Stimulated activated effector memory CD8-positive, alpha-beta T cell treated with anti-CD3 and anti-CD28 coated beads, Interleukin-12 subunit alpha, Interleukin-12 subunit beta, amount 100 ng/mL, for 72 hours (primary cell): ENCODE measurements at regions not wholly inside any gene's neighbourhood (a gene's known extent, or its start where the extent isn't known, plus 50 kb on each side); places are given as distances from the start of the nearest gene placed in this dataset.

Experiments
- ATAC-seq: fragments of 150-1000 bp; cut with Tn5 transposase; 2 replicates; pipeline ENCODE4 v1.10.0; 2021
- DNase-seq, 2 donors: peaks; one replicate each; pipeline ENCODE4 v3.0.0; 2021 to 2022; ENCODE audit warnings: low spot score in 2 of 2
- H3K27ac Mint-ChIP-seq: one replicate; pipeline ENCODE4 v1.8.0; 2022; ENCODE audit warnings: mild to moderate bottlenecking, mixed read lengths
- H3K36me3 Mint-ChIP-seq: one replicate; pipeline ENCODE4 v1.8.0; 2022; ENCODE audit warnings: mild to moderate bottlenecking, mixed read lengths
- H3K4me1 Mint-ChIP-seq: one replicate; pipeline ENCODE4 v1.8.0; 2022; ENCODE audit warnings: mixed read lengths
- H3K4me3 Mint-ChIP-seq: one replicate; pipeline ENCODE4 v1.8.0; 2022; ENCODE audit warnings: mild to moderate bottlenecking, mixed read lengths
- H3K9me3 Mint-ChIP-seq: one replicate; pipeline ENCODE4 v1.8.0; 2022; ENCODE audit warnings: mixed read lengths

DNA sequence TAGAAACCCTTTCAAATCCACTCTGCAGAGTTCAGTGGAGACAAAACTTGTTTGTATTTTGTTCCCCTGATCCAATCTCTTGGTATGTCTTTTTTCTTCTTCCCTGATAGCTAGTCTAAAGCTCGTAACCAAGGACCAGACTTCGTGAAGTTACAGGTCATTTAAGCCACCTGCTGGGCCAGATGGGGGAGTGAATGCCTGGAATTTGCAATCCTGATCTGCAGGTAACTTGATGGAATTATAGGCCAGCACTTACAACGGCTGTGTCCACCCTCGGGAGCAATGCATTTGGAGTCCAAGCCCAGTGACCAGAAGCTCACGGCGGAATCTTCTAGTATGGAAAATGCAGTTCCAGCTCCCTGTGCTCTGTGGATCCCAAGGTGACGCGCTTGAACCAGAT is 566.9 kb downstream of the TCERG1L start:
- H3K4me3 Mint-ChIP-seq, result no peak overlapping the region
- no peak overlapping the region for H3K27ac Mint-ChIP-seq
- H3K9me3 Mint-ChIP-seq, result peaks cover 3% of the 10 kb centered on the region
- no peaks in the 10 kb centered on the region for H3K4me1 Mint-ChIP-seq
- no peaks in the 10 kb centered on the region for H3K36me3 Mint-ChIP-seq
- DNase-seq (no peak), ATAC-seq (no peak)

DNA sequence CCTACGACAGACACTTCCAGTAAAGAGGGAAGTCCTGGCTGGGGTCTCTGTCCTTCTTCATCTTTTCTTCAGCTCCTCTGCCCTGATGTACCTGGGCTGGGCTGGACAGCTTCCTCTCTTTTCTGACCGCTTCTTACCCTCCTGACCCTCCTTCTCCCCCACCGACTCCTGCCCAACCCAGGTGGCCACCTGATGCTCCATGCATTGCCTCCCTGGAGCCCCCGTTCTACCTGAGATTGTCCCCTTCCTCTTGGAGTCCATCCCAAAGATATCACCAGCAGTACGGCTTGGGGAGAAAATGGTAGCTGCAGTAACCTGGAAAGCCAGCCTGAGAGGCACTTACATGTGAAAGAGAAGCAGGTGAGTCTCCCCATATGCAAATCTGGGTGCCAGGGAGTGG is 566.3 kb downstream of the TCERG1L start:
- no peak overlapping the region for H3K27ac Mint-ChIP-seq
- H3K4me1 Mint-ChIP-seq, result no peaks in the 10 kb centered on the region
- H3K4me3 Mint-ChIP-seq, result no peak overlapping the region
- no peaks in the 10 kb centered on the region for H3K9me3 Mint-ChIP-seq
- H3K36me3 Mint-ChIP-seq, result no peaks in the 10 kb centered on the region
- ATAC-seq, result no peak
- no peak for DNase-seq

DNA sequence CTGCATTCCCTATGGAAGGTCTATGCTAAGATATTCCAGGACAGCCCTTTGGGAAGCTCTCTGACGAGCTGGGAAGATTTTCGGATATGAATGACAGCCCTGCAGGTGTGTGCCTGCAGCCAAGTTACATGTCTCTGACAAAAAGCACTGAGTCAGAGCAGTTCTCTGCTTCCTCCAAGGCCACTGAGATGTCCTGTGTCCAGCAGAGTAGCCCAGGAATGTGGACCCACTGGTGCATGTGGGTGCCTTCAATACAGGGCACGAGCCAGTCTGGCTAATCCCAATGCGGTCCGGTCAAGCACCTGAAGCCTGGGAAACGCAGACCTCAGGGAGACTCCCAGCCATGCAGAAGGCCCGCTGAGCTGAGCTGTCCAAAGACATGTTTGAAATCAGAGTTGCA is 565.7 kb downstream of the TCERG1L start:
- ATAC-seq, result no peak
- Mint-ChIP-seq H3K9me3 (no peaks in the 10 kb centered on the region), H3K4me1 (no peaks in the 10 kb centered on the region), H3K27ac (no peak overlapping the region), H3K4me3 (no peak overlapping the region), H3K36me3 (no peaks in the 10 kb centered on the region)
- DNase-seq, result no peak

DNA sequence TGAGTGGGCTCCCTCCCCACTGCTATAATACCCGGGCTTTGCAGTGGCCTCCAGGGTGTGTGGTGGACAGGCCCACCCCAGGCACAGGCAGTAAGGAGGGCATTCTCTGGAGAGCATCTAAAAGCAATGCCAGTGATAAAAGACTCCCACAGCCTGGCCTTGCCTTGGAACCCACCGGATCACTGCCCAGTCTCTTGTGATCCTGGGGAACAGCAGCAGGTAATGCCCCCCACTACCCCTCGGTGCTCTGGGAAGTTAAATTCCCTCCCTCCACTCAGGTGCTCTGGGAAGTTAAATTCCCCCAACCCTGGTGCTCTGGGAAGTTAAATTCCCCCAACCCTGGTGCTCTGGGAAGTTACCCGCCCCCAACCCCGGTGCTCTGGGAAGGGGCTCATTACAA is 565.2 kb downstream of the TCERG1L start:
- Mint-ChIP-seq H3K4me1 (no peaks in the 10 kb centered on the region), H3K36me3 (no peaks in the 10 kb centered on the region), H3K4me3 (no peak overlapping the region), H3K27ac (no peak overlapping the region), H3K9me3 (no peaks in the 10 kb centered on the region)
- ATAC-seq (no peak), DNase-seq (no peak)

DNA sequence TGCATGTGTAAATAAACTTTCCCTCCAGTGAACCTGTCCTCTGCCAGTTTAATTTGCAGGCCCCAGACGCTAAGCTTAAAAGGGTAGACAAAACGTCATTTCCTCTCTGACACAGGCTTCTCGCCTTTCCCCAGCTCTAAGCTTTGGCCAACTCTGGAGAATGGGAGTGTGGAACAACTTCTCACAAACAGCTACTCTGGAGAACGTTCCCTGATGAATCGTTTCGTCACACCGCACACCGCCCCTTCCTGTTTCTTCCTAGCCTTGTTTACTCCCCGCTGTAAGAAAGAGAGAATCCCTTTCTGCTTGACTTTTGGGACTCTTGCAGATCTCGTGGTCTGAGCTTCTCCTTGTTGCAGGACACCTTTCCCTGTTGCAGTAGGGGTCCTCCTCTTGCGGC is 564.2 kb downstream of the TCERG1L start:
- Mint-ChIP-seq H3K27ac (no peak overlapping the region), H3K9me3 (no peaks in the 10 kb centered on the region), H3K4me3 (no peak overlapping the region), H3K36me3 (no peaks in the 10 kb centered on the region), H3K4me1 (no peaks in the 10 kb centered on the region)
- DNase-seq (no peak), ATAC-seq (no peak)

DNA sequence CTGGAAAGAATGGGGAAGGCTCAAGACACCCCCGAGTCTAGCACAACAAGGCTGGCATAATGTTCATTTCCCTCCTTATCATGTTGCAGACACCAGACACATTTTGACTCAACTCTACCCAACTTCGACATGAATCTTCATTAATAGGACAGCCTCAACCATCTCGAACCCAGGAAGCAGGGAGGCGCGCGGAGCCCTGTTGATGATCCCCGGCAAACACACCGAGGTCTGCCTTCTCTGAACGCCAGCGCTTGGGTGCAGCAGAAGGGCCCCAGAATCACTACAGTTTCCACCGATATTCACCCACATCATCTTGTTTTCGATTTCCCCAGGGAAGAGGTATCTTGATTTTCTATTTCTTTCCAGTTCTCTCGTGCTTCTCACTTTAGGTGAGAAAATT is 563.6 kb downstream of the TCERG1L start:
- Mint-ChIP-seq H3K4me3 (no peak overlapping the region), H3K4me1 (no peaks in the 10 kb centered on the region), H3K27ac (no peak overlapping the region), H3K9me3 (no peaks in the 10 kb centered on the region), H3K36me3 (no peaks in the 10 kb centered on the region)
- no peak for ATAC-seq
- no peak for DNase-seq

DNA sequence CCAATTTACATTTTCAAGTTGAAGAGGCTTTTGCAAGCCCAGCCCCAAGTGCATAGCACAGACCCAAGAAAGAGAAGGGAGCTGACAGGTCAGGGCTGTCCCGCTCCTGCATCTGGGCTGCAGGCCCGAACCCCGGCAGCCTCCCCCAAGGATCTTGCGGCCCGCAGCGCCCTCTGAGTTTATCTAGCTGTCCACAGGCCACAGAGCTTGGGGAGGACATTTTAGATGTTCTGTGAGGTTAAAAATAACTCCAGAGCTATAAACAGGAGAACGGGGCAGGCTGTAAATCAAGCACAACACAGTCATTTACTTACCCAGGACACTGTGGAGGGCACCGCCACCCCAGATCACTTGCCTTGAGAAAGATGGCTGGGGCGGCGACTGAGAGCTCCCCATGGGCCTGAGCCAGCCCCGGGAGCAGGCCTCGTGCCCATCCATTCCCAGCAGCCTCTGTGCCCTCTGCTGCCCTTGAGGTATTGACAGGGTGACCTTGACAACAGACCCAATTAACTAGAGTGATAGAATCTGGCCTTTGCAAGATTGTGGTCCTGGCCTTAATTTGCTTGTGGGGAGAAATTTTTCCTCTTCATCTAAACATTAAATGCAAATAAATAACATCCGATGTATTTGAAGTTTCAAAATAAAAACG is 563.0 kb downstream of the TCERG1L start:
- DNase-seq (no peak), ATAC-seq (no peak)
- no peaks in the 10 kb centered on the region for H3K36me3 Mint-ChIP-seq
- H3K27ac Mint-ChIP-seq, result no peak overlapping the region
- no peak overlapping the region for H3K4me3 Mint-ChIP-seq
- no peaks in the 10 kb centered on the region for H3K4me1 Mint-ChIP-seq
- no peaks in the 10 kb centered on the region for H3K9me3 Mint-ChIP-seq

DNA sequence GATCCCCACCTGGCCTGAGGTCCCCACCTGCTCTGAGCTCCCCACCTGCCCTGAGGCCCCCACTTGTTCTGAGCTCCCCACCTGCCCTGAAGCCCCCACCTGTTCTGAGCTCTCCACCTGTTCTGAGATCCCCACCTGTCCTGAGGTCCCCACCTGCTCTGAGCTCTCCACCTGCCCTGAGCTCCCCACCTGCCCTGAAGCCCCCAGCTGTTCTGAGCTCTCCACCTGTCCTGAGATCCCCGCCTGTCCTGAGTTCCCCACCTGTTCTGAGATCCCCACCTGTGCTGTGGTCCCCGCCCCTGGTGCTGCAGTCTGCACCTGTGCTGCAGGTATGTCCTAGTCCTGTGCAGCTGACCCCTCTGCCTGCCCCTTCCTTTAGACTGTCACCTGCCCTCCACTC is 561.6 kb downstream of the TCERG1L start:
- Mint-ChIP-seq H3K4me1 (no peaks in the 10 kb centered on the region), H3K36me3 (no peaks in the 10 kb centered on the region), H3K9me3 (peaks cover 9% of the 10 kb centered on the region), H3K27ac (no peak overlapping the region), H3K4me3 (no peak overlapping the region)
- ATAC-seq (no peak), DNase-seq (no peak)

DNA sequence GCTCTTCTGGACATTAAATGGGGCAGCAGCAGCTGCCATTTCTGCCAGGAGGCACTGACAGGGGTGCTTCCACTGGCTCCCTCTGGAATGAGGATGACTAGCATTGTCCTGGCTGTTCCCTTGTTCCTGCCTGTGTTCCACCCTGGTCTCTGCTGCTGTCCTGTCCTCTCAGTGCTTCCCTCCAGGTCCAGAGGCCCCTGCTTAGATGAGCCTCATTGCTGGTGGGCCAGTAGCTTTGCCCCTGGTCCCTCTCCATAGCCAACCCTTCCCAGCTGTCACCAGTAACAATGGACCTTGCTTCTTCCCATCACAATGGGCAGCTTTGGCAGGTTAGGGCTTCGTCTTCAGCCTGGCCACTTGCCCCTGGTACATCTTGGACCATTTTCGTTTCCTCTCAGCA is 561.1 kb downstream of the TCERG1L start:
- Mint-ChIP-seq H3K27ac (no peak overlapping the region), H3K4me3 (no peak overlapping the region), H3K9me3 (peaks cover 14% of the 10 kb centered on the region), H3K36me3 (no peaks in the 10 kb centered on the region), H3K4me1 (no peaks in the 10 kb centered on the region)
- DNase-seq (no peak), ATAC-seq (no peak)

DNA sequence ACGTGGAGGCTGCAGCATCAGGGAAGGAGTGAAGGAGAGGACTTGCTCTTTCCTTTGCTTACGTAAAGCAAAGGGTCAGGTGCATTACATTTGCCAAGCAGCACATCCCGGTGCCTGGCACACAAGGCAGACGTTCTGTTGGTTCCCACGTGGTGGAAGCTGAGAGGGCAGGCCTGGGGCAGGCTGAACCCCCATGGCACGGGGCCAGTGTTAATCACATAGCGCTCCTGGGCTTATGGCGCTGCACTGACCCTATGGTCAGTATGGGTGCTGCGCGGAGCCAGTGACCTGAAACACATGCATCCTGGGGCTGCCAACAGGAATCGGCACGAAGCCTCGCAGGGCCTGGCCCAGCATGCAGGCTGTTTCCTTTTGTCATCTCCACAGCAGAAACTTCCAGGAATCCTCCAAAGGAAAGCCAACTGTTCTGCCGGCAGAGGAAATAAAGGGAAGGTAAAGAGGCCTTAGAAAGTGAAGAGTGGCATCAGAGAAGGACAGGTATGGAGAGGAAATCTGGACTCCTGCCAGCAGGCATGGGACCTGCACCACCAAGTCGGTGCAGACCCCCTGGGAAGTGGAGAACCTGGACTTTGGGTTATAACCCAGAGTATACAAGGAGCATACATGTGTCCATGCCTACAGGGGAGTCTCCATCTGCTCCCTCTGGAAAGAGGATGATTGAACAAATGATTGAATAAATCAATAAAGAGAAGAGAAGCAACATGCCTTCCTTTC is 560.2 kb downstream of the TCERG1L start:
- Mint-ChIP-seq H3K27ac (no peak overlapping the region), H3K9me3 (peaks cover 15% of the 10 kb centered on the region), H3K4me3 (no peak overlapping the region), H3K4me1 (no peaks in the 10 kb centered on the region), H3K36me3 (no peaks in the 10 kb centered on the region)
- no peak for DNase-seq
- ATAC-seq, result no peak

DNA sequence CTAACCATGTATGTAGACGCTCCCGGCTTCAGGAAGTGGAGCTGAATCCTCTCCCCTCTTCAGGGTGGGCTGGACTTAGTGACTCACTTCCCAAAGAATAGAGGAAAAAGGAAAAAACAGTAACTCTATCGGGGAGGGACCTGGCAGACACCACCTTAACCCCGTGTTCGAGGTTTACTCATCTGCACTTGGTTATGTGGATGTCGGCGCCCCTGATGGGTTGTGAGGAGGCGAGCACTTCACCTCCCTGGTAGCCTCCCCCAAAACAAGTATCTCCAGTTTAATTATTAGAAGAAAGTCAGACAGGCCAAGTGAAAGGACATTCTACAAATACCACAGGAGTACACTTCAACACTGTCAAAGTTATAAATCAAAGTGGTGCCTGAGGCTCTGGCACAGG is 559.7 kb downstream of the TCERG1L start:
- Mint-ChIP-seq H3K9me3 (peaks cover 18% of the 10 kb centered on the region), H3K4me3 (no peak overlapping the region), H3K36me3 (no peaks in the 10 kb centered on the region), H3K27ac (no peak overlapping the region), H3K4me1 (no peaks in the 10 kb centered on the region)
- ATAC-seq, result no peak
- DNase-seq, result no peak

DNA sequence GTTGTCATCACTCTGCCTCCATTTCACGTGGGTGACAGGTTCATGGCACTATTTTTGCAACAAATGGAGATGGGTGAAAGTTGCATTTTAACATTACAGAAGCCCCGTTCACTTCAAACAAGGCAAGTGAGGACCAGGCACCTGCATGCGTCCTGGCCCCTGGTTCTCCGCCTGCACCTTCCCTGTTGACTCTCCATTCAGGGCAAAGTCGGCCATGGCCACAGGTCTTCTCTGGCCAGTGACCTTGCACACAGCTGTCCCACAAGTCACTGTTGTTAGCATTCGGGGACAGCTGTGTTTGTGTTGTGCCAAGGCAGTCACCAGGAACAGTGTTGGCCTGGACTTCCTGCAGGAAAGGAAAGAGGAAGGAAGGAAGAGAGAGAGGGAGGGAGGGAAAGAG is 554.9 kb downstream of the TCERG1L start:
- H3K27ac Mint-ChIP-seq, result no peak overlapping the region
- H3K9me3 Mint-ChIP-seq, result peaks cover 25% of the 10 kb centered on the region
- no peak overlapping the region for H3K4me3 Mint-ChIP-seq
- ATAC-seq, result no peak
- H3K36me3 Mint-ChIP-seq, result no peaks in the 10 kb centered on the region
- H3K4me1 Mint-ChIP-seq, result no peaks in the 10 kb centered on the region
- DNase-seq, result no peak

DNA sequence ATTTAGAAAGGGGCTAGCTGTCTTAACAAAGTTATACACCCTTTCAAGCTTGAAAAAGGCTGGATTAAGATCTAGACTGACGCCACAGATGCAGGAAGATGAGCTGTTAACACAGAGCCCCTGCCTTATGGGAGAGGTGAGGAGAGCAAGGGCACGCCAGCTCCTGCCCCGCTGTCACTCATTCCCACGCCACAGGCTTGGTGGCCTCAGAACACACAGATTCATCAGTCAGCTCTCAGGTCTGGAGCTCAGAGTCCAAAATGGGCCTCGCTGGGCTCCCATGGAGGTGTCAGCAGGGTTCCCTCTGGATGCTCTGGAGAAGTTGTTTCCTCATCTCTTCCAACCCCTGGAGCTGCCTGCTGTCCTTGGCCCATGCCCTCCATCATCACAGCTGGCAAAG is 554.2 kb downstream of the TCERG1L start:
- no peaks in the 10 kb centered on the region for H3K36me3 Mint-ChIP-seq
- ATAC-seq (peak; percentile 11), DNase-seq (no peak)
- H3K27ac Mint-ChIP-seq, result no peak overlapping the region
- no peak overlapping the region for H3K4me3 Mint-ChIP-seq
- peaks cover 25% of the 10 kb centered on the region for H3K9me3 Mint-ChIP-seq
- H3K4me1 Mint-ChIP-seq, result no peaks in the 10 kb centered on the region

DNA sequence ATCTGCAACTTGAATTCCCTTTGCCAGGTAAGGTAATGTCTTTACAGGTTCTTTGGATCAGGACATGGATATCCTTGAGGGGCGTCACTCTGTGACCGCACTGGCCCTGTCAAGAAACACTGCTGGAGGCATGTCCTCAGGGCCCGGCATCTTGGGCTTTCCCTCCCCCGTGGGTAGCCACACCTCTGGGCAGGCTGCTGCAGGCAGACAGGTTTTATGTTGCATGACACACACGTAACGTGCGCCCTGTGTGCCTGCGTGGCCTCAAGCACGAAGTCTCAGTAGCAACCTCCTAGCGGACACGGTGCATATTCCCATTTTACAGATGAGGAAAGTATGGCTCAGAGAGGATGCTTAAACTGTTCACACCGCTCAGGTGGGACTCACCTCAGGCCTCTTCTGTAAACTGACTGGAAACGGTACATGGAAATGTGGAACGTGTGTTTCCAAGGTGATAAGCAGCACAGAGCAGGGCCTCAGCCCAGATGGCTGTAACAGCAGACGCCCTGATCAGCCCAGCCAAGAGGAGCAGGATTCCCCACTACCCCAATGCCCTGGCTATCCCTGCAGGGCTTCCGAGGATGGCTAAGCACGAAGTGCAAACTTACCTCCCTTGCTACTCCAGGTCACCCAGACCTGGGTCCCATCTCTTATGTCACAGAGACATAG is 553.6 kb downstream of the TCERG1L start:
- Mint-ChIP-seq H3K36me3 (no peaks in the 10 kb centered on the region), H3K4me3 (no peak overlapping the region), H3K4me1 (no peaks in the 10 kb centered on the region), H3K9me3 (peaks cover 25% of the 10 kb centered on the region), H3K27ac (no peak overlapping the region)
- DNase-seq, result no peak
- ATAC-seq, result peak; percentile 19

DNA sequence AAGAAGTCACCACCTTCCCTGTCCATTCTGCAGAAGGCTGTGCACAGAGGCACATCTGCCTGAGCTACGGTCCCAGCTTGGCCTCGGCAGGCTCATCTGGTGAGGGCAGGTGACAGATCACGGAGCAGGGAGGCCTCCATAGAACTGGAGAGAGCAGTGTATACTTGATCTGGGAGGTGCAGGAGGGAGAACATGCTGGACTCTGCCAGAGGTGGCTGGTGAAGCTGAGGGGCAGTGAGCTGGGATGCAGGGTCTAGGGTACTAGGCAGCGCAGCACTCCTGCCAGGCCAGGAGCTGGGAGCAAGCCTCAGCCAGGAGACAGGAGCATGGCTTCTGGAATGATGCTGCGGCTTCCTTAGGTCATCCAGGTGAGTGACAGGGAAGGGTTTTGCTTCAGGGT is 553.0 kb downstream of the TCERG1L start:
- H3K9me3 Mint-ChIP-seq, result peaks cover 25% of the 10 kb centered on the region
- no peak for ATAC-seq
- no peaks in the 10 kb centered on the region for H3K4me1 Mint-ChIP-seq
- no peak for DNase-seq
- H3K27ac Mint-ChIP-seq, result no peak overlapping the region
- no peak overlapping the region for H3K4me3 Mint-ChIP-seq
- H3K36me3 Mint-ChIP-seq, result no peaks in the 10 kb centered on the region

DNA sequence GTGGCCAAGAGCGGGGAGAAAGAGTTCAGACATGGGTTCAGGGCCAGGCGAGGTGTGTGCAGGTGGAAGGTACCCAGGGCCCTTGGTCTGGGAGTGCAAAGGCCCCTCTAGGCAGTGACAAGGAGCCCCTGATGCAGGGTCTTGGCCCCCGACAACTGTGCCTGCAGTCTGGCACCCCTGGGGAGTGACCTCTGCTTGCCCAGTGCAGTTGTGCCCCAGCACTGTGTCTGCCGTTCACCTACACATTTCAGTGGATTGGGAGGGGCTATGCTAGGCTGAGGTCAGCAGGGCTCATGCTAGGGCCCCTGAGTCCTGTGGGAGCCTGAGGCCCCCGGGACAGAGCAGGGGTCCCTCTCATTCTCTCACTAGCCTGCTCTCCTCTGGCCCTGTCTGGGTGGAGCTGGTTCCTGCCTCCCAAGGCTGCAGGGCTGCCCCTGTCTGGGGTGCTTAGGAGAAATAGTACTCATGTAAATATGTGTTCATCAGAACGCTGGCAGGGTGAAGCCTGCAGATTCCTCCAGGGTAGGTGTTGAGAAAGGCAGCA is 550.4 kb downstream of the TCERG1L start:
- H3K27ac Mint-ChIP-seq, result no peak overlapping the region
- no peak for ATAC-seq
- H3K4me3 Mint-ChIP-seq, result no peak overlapping the region
- no peaks in the 10 kb centered on the region for H3K36me3 Mint-ChIP-seq
- no peak for DNase-seq
- no peaks in the 10 kb centered on the region for H3K4me1 Mint-ChIP-seq
- H3K9me3 Mint-ChIP-seq, result peaks cover 9% of the 10 kb centered on the region
